ENCODE measurements at regions not wholly inside any gene's neighbourhood (a gene's known extent, or its start where the extent isn't known, plus 50 kb on each side); places are given as distances from the start of the nearest gene placed in this dataset.

DNA sequence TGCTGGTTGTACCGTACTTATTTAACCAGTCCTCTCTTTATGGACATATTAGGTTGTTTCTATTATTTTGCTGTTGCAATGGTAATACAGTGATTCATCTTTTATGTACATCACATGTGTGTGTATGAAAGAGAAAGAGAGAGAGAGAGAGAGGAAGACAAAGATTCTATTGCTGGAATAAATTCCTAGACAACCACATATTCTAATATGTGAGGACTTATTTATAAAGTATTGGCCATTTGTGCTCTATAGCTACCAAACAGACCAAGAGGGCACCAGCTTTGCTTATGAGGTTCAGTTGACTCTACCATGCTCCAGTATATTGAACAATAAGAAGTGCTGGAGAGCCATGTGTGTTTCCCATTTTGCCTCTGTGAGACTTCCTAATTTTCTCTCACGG, 513.5 kb downstream of the DMAC1 start:
- Histone ChIP-seq H3K36me3 (ENCODE audit: control insufficient read depth in 2 of 2, insufficient read depth in 1 of 2, low read length in 2 of 2) (no peaks in the 10 kb centered on the region), H3K4me3 (ENCODE audit: low read depth, low read length) (no peak overlapping the region), H3K27ac (ENCODE audit: extremely low read depth, low read depth, low read length) (no peak overlapping the region), H3K9me3 (ENCODE audit: control insufficient read depth, insufficient read depth, low read depth, low read length) (no peaks in the 10 kb centered on the region), H3K4me1 (ENCODE audit: control insufficient read depth, insufficient read depth, low read length) (no peaks in the 10 kb centered on the region)
- ChIA-PET POLR2A (no interaction called here), CTCF (no interaction called here)
- TF ChIP-seq SCRT1 (tag by site-specific recombination; IDR thresholded peaks at IDR 0.05; ENCODE audit: borderline replicate concordance) (no peak), ZNF433 (tag by site-specific recombination; IDR thresholded peaks at IDR 0.05; ENCODE audit: low read depth) (no peak), REPIN1 (tag by site-specific recombination; IDR thresholded peaks at IDR 0.05; ENCODE audit: low read depth) (no peak), HIC1 (tag by site-specific recombination; IDR thresholded peaks at IDR 0.05) (no peak), ZNF366 (tag by site-specific recombination; conservative IDR thresholded peaks at IDR 0.05) (no peak), ZNF677 (tag by site-specific recombination; IDR thresholded peaks at IDR 0.05) (no peak)

DNA sequence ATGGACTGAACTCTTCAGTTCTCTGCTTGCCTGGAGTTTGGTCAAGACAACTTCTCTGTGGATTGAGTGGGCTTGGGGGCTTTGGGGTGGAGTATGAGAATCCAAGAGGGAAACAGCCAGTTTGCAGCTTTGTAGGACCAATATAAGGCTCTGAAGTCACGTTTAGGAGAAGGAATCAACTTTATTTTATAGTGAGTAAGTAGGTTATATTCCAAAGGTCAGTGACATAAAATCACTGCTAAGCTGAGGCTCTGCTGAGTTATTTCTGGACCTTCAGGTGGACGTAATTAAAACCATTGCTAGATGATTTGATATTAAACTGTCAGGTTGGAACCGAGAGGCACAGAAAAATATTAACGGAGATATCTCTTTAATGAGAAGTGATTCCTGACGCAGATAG, 514.4 kb downstream of the DMAC1 start:
- TF ChIP-seq, protein P1, sequence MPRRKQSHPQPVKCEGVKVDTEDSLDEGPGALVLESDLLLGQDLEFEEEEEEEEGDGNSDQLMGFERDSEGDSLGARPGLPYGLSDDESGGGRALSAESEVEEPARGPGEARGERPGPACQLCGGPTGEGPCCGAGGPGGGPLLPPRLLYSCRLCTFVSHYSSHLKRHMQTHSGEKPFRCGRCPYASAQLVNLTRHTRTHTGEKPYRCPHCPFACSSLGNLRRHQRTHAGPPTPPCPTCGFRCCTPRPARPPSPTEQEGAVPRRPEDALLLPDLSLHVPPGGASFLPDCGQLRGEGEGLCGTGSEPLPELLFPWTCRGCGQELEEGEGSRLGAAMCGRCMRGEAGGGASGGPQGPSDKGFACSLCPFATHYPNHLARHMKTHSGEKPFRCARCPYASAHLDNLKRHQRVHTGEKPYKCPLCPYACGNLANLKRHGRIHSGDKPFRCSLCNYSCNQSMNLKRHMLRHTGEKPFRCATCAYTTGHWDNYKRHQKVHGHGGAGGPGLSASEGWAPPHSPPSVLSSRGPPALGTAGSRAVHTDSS (tag by site-specific recombination; IDR thresholded peaks at IDR 0.05), result no peak
- no peak for TF ChIP-seq KLF16 (tag by site-specific recombination; IDR thresholded peaks at IDR 0.05)
- TF ChIP-seq ZNF791 (tag by site-specific recombination; IDR thresholded peaks at IDR 0.05), result no peak
- no peak for TF ChIP-seq ZFP69B (tag by site-specific recombination; IDR thresholded peaks at IDR 0.05)
- TF ChIP-seq, protein P2, sequence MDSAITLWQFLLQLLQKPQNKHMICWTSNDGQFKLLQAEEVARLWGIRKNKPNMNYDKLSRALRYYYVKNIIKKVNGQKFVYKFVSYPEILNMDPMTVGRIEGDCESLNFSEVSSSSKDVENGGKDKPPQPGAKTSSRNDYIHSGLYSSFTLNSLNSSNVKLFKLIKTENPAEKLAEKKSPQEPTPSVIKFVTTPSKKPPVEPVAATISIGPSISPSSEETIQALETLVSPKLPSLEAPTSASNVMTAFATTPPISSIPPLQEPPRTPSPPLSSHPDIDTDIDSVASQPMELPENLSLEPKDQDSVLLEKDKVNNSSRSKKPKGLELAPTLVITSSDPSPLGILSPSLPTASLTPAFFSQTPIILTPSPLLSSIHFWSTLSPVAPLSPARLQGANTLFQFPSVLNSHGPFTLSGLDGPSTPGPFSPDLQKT (IDR thresholded peaks at IDR 0.05; ENCODE audit: borderline replicate concordance, low read depth, low read length), result no peak
- no peak for TF ChIP-seq ZIC2 (tag by site-specific recombination; IDR thresholded peaks at IDR 0.05)
- no peak for TF ChIP-seq KLF1 (tag by site-specific recombination; IDR thresholded peaks at IDR 0.05)
- TF ChIP-seq, protein P3, sequence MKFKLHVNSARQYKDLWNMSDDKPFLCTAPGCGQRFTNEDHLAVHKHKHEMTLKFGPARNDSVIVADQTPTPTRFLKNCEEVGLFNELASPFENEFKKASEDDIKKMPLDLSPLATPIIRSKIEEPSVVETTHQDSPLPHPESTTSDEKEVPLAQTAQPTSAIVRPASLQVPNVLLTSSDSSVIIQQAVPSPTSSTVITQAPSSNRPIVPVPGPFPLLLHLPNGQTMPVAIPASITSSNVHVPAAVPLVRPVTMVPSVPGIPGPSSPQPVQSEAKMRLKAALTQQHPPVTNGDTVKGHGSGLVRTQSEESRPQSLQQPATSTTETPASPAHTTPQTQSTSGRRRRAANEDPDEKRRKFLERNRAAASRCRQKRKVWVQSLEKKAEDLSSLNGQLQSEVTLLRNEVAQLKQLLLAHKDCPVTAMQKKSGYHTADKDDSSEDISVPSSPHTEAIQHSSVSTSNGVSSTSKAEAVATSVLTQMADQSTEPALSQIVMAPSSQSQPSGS (tag by site-specific recombination; IDR thresholded peaks at IDR 0.05; ENCODE audit: low read depth), result no peak
- TF ChIP-seq ZNF416 (tag by site-specific recombination; IDR thresholded peaks at IDR 0.05), result no peak
- TF ChIP-seq ZNF223 (tag by site-specific recombination; IDR thresholded peaks at IDR 0.05), result no peak
- TF ChIP-seq ZNF624 (tag by site-specific recombination; IDR thresholded peaks at IDR 0.05), result no peak
- no peak for TF ChIP-seq GLI4 (tag by site-specific recombination; IDR thresholded peaks at IDR 0.05)
- TF ChIP-seq ZNF239 (tag by site-specific recombination; IDR thresholded peaks at IDR 0.05), result no peak
- TF ChIP-seq ZSCAN23 (tag by site-specific recombination; IDR thresholded peaks at IDR 0.05), result no peak
- TF ChIP-seq, protein P4, sequence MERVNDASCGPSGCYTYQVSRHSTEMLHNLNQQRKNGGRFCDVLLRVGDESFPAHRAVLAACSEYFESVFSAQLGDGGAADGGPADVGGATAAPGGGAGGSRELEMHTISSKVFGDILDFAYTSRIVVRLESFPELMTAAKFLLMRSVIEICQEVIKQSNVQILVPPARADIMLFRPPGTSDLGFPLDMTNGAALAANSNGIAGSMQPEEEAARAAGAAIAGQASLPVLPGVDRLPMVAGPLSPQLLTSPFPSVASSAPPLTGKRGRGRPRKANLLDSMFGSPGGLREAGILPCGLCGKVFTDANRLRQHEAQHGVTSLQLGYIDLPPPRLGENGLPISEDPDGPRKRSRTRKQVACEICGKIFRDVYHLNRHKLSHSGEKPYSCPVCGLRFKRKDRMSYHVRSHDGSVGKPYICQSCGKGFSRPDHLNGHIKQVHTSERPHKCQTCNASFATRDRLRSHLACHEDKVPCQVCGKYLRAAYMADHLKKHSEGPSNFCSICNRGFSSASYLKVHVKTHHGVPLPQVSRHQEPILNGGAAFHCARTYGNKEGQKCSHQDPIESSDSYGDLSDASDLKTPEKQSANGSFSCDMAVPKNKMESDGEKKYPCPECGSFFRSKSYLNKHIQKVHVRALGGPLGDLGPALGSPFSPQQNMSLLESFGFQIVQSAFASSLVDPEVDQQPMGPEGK (tag by site-specific recombination; IDR thresholded peaks at IDR 0.05), result no peak
- TF ChIP-seq MEIS1 (CRISPR knock-in tag; IDR thresholded peaks at IDR 0.05; ENCODE audit: borderline replicate concordance), result no peak
- no peak for TF ChIP-seq ZBTB6 (tag by site-specific recombination; IDR thresholded peaks at IDR 0.05)
- no peak for TF ChIP-seq ZNF623 (tag by site-specific recombination; IDR thresholded peaks at IDR 0.05)
- no peak for TF ChIP-seq HOXC10 (CRISPR knock-in tag; IDR thresholded peaks at IDR 0.05)
- POLR2A ChIA-PET, result no interaction called here
- Histone ChIP-seq H3K36me3 (ENCODE audit: control insufficient read depth in 2 of 2, insufficient read depth in 1 of 2, low read length in 2 of 2) (no peaks in the 10 kb centered on the region), H3K4me3 (ENCODE audit: low read depth, low read length) (no peak overlapping the region), H3K27ac (ENCODE audit: extremely low read depth, low read depth, low read length) (no peak overlapping the region), H3K9me3 (ENCODE audit: control insufficient read depth, insufficient read depth, low read depth, low read length) (no peaks in the 10 kb centered on the region), H3K4me1 (ENCODE audit: control insufficient read depth, insufficient read depth, low read length) (no peaks in the 10 kb centered on the region)
- CTCF ChIA-PET, result no interaction called here

Data from HEK293 (cell line).